IPS DF 6.9 (cell line): ENCODE measurements at regions not wholly inside any gene's neighbourhood (a gene's known extent, or its start where the extent isn't known, plus 50 kb on each side); places are given as distances from the start of the nearest gene placed in this dataset.
A peak's percentile ranks its signal among the peaks of the same experiment; 100 is the strongest.

Source experiments
- DNase-seq: peaks from one replicate; pipeline ENCODE4 v3.0.0-alpha.2; 2013; ENCODE audit warnings: low read depth, low spot score
- H3K27ac ChIP-seq: one replicate; pipeline ENCODE4 v1.5.1; 2013; ENCODE audit warnings: low read length, control low read depth
- H3K27me3 ChIP-seq: 2 replicates; pipeline ENCODE4 v1.6.1; 2013; ENCODE audit warnings: mild to moderate bottlenecking, low read length; ENCODE audit not compliant: control insufficient read depth, insufficient read depth
- H3K36me3 ChIP-seq: 2 replicates; pipeline ENCODE4 v1.6.1; 2013; ENCODE audit warnings: low read length; ENCODE audit not compliant: control insufficient read depth, insufficient read depth
- H3K4me1 ChIP-seq: 2 replicates; pipeline ENCODE4 v1.6.1; 2013; ENCODE audit warnings: low read length; ENCODE audit not compliant: control insufficient read depth, insufficient read depth
- H3K4me3 ChIP-seq: 2 replicates; pipeline ENCODE4 v1.5.1; 2013; ENCODE audit warnings: mild to moderate bottlenecking, low read length
- H3K9me3 ChIP-seq: 2 replicates; pipeline ENCODE4 v1.6.1; 2013; ENCODE audit warnings: low read length, inconsistent platforms; ENCODE audit not compliant: control insufficient read depth, insufficient read depth
- WGBS: extraction: QIAGEN DNeasy Blood & Tissue Kit; methylation state at CpG from one replicate; pipeline ENCODE4 v1.1.7; 2013; ENCODE audit warnings: mixed read lengths, missing lambda C conversion rate; ENCODE audit not compliant: insufficient read length, insufficient coverage; 5-methylcytosine and 5-hydroxymethylcytosine counted together

DNA sequence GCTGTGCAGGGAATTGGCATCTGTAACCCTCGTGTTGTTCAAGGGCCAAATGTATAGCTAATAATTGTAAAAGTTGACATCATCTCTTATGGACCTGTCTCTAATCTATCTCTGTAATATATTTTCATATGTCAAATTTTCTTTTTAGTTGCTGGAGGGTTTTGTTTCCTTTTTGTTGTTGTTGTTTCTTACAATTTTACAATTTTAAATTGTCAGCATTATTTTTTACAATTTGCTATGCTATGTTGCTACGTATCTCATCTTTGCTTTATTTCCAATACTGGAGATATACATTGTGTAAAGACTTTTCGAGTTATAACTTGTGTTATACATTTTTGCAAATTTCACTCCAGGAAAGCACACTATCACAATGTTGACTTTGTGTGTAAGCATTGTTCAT, 290.2 kb upstream of the SP4 start:
- Histone ChIP-seq H3K27me3 (no peaks in the 10 kb centered on the region), H3K36me3 (no peaks in the 10 kb centered on the region), H3K4me1 (no peaks in the 10 kb centered on the region), H3K4me3 (no peak overlapping the region), H3K9me3 (no peaks in the 10 kb centered on the region), H3K27ac (no peak overlapping the region)
- WGBS: no CpG with 5 or more reads among the region's 3 CpGs
- DNase-seq: no peak

- no peak for DNase-seq
These were observed 287.3 kb upstream of the SP4 start for GRCh38 chr7:21140622-21141021.

GRCh38 chr7:21141476-21141875, 286.4 kb upstream of the SP4 start:
- Histone ChIP-seq H3K9me3 (no peaks in the 10 kb centered on the region), H3K36me3 (no peaks in the 10 kb centered on the region), H3K27me3 (no peaks in the 10 kb centered on the region; the same call in 1 of the 2 replicates), H3K4me3 (no peak overlapping the region), H3K27ac (no peak overlapping the region), H3K4me1 (peaks cover under 1% of the 10 kb centered on the region; the same call in 1 of the 2 replicates)
- no CpG with 5 or more reads among the region's 3 CpGs for WGBS
- no peak for DNase-seq

More at GRCh38 chr7:21140622-21141021, 287.3 kb upstream of the SP4 start:
- no peaks in the 10 kb centered on the region for H3K9me3 ChIP-seq
- no peak overlapping the region for H3K4me3 ChIP-seq
- H3K4me1 ChIP-seq: no peaks in the 10 kb centered on the region
- no peaks in the 10 kb centered on the region for H3K36me3 ChIP-seq
- H3K27ac ChIP-seq: no peak overlapping the region
- H3K27me3 ChIP-seq: no peaks in the 10 kb centered on the region; the same call in 1 of the 2 replicates
- no CpG with 5 or more reads among the region's 3 CpGs for WGBS

- no peak for DNase-seq
- WGBS: no CpG with 5 or more reads among the region's 8 CpGs
- H3K4me1 ChIP-seq: peaks cover 2% of the 10 kb centered on the region; the same call in 1 of the 2 replicates
- H3K9me3 ChIP-seq: no peaks in the 10 kb centered on the region
- H3K27me3 ChIP-seq: no peaks in the 10 kb centered on the region; the same call in 1 of the 2 replicates
- H3K27ac ChIP-seq: no peak overlapping the region
- no peak overlapping the region for H3K4me3 ChIP-seq
- no peaks in the 10 kb centered on the region for H3K36me3 ChIP-seq
These were observed 285.8 kb upstream of the SP4 start for GRCh38 chr7:21142081-21142480.

GRCh38 chr7:21146642-21147423, 281.1 kb upstream of the SP4 start:
- DNase-seq: peak; percentile 18
- peaks cover 3% of the 10 kb centered on the region; the same call in 1 of the 2 replicates for H3K4me1 ChIP-seq
- no peaks in the 10 kb centered on the region; the same call in 1 of the 2 replicates for H3K27me3 ChIP-seq
- no peaks in the 10 kb centered on the region for H3K36me3 ChIP-seq
- WGBS: no CpG with 5 or more reads among the region's 14 CpGs
- no peak overlapping the region for H3K4me3 ChIP-seq
- H3K9me3 ChIP-seq: no peaks in the 10 kb centered on the region
- no peak overlapping the region for H3K27ac ChIP-seq

GRCh38 chr7:21149809-21150208, 278.1 kb upstream of the SP4 start:
- WGBS: no CpG with 5 or more reads among the region's 3 CpGs
- H3K4me3 ChIP-seq: no peak overlapping the region
- H3K4me1 ChIP-seq: peaks cover 3% of the 10 kb centered on the region; the same call in 1 of the 2 replicates
- H3K9me3 ChIP-seq: no peaks in the 10 kb centered on the region
- no peaks in the 10 kb centered on the region for H3K36me3 ChIP-seq
- DNase-seq: no peak
- no peak overlapping the region for H3K27ac ChIP-seq
- H3K27me3 ChIP-seq: no peaks in the 10 kb centered on the region

DNA sequence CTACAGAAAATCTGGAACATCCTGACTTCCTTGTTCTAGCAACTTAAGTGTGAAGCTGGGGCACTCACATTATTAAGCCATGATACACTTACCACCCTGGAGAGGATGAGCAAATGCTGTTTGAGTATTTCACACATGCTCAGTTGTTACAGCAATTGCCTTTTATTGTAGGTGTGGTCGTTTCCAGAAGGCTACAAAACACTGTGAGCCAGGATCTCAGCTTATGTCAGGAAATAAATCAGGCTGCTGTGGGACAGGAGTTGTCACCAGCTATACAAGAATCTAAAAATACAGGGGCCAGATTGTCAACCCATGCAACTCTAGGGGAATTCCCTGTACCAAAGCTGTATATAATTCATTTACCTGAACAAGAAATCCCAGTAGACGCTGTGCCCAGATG, 273.3 kb upstream of the SP4 start:
- Histone ChIP-seq H3K27ac (no peak overlapping the region), H3K4me3 (no peak overlapping the region), H3K27me3 (no peaks in the 10 kb centered on the region), H3K9me3 (no peaks in the 10 kb centered on the region), H3K4me1 (peaks cover 1% of the 10 kb centered on the region; the same call in 1 of the 2 replicates), H3K36me3 (no peaks in the 10 kb centered on the region)
- DNase-seq: no peak
- no CpG with 5 or more reads among the region's 2 CpGs for WGBS

DNA sequence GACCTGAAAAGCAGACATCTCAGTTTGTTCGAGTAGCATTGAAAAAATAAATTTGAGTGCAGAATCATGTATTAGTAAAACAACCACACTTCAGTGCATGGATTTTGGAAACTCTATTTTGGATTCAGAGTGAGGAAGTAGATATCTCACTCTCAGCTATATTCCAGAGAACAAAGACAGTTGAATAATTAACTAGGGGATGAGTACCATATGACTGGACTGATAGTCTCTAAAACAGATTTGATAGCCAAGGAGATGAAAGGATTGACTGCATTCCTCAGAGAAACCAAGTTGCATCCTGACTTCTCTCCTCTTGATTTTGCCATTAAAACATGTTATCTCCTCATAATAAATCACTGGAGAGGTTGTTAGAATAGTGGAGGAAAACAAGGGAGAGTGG, 268.4 kb upstream of the SP4 start:
- DNase-seq: no peak
- H3K27ac ChIP-seq: no peak overlapping the region
- no peaks in the 10 kb centered on the region for H3K4me1 ChIP-seq
- H3K9me3 ChIP-seq: no peaks in the 10 kb centered on the region
- no peaks in the 10 kb centered on the region for H3K36me3 ChIP-seq
- no CpG with 5 or more reads among the region's 1 CpG for WGBS
- no peaks in the 10 kb centered on the region for H3K27me3 ChIP-seq
- no peak overlapping the region for H3K4me3 ChIP-seq

DNA sequence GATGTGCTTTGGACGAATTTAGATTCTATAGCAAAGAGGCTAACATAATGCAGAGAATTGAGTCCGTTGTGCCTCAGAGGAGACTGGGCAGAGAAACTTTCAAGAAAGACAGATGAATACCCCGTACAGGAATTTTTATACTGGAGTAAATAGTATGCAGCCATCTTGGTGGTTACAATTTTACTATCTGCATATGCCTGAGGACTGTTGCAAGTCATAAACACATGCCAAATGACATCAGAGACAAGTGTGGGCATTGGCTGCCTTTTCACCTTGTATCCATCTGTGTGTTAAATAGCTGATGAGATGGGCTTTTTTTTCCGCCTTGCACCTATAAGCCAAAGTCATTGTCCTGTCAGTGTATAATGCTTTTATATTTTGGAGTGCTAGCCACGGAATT, 267.5 kb upstream of the SP4 start:
- Histone ChIP-seq H3K4me3 (no peak overlapping the region), H3K9me3 (no peaks in the 10 kb centered on the region), H3K4me1 (no peaks in the 10 kb centered on the region), H3K27me3 (no peaks in the 10 kb centered on the region), H3K36me3 (no peaks in the 10 kb centered on the region), H3K27ac (no peak overlapping the region)
- WGBS: no CpG with 5 or more reads among the region's 5 CpGs
- no peak for DNase-seq

DNA sequence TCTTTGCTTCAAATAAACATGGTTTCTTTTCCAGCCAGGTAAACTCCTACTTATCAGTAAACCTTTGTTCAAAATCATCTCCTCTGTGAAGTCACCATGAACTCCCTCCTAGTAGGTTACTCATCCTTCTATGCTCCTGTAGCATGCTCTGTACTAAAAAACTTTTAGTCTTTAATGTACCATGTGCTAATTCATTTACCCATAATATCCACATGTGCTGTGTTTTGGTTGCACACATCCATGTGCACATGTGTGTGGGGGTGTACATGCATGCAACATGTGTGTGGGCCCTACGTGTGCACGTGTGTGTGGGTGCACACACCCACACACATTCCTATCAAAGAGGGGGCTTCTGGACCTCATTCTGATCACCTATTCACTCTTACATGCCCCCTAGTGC, 259.9 kb upstream of the SP4 start:
- Histone ChIP-seq H3K4me1 (peaks cover 4% of the 10 kb centered on the region; the same call in 1 of the 2 replicates), H3K4me3 (no peak overlapping the region), H3K27me3 (no peaks in the 10 kb centered on the region), H3K36me3 (no peaks in the 10 kb centered on the region), H3K9me3 (no peaks in the 10 kb centered on the region), H3K27ac (no peak overlapping the region)
- DNase-seq: no peak
- no CpG with 5 or more reads among the region's 2 CpGs for WGBS
